H1 (cell line): ENCODE measurements at regions not wholly inside any gene's neighbourhood (a gene's known extent, or its start where the extent isn't known, plus 50 kb on each side); places are given as distances from the start of the nearest gene placed in this dataset.

Source experiments
- CTCF ChIA-PET: fragments of 300-600 bp; sonication (Branson Sonifier 250); formaldehyde crosslinking; loops from one replicate; lab custom pipeline; 2021; ENCODE audit not compliant: partially characterized antibody; lab: Charles Lee
- POLR2A ChIA-PET: fragments of 300-600 bp; sonication (Branson Sonifier 250); formaldehyde crosslinking; loops from one replicate; lab custom pipeline; 2021; ENCODE audit warnings: inconsistent platforms; ENCODE audit not compliant: partially characterized antibody; lab: Charles Lee
- DNase-seq, 2 experiments: peaks; one replicate each; pipeline versions ENCODE4 v3.0.0 to v3.0.0-alpha.2; 2010 to 2022; ENCODE audit warnings: low spot score in 2 of 2, low read depth in 1 of 2, mixed read lengths in 1 of 2
- FAIRE-seq: peaks from 2 replicates; lab custom pipeline; 2011; peaks lifted over from hg19 to GRCh38; lab: Jason Lieb, UNC
- H2AFZ ChIP-seq: 2 replicates; pipeline ENCODE4 v1.8.1; 2012; ENCODE audit warnings: low read length, inconsistent platforms
- H2AK5ac ChIP-seq: 2 replicates; pipeline ENCODE4 v1.6.1; 2013; ENCODE audit warnings: low read depth, low read length
- H2BK120ac ChIP-seq: replicated peaks from 2 replicates; pipeline ENCODE3; 2013; ENCODE audit warnings: low read depth, low read length, inconsistent platforms
- H2BK12ac ChIP-seq: 2 replicates; pipeline ENCODE4 v1.6.1; 2013; ENCODE audit warnings: low read depth, low read length
- H2BK15ac ChIP-seq: 2 replicates; pipeline ENCODE4 v1.6.1; 2013; ENCODE audit warnings: low read length
- H2BK20ac ChIP-seq: 2 replicates; pipeline ENCODE4 v1.6.1; 2013; ENCODE audit warnings: low read length
- H2BK5ac ChIP-seq: 2 replicates; pipeline ENCODE4 v1.6.1; 2013; ENCODE audit warnings: low read depth, low read length
- H3K14ac ChIP-seq: 2 replicates; pipeline ENCODE4 v1.6.1; 2013; ENCODE audit warnings: inconsistent platforms; ENCODE audit not compliant: insufficient read length
- H3K18ac ChIP-seq: 2 replicates; pipeline ENCODE4 v1.6.1; 2013; ENCODE audit warnings: low read length; ENCODE audit errors: extremely low read depth
- H3K23ac ChIP-seq: 2 replicates; pipeline ENCODE4 v1.6.1; 2013; ENCODE audit warnings: inconsistent platforms; ENCODE audit not compliant: insufficient read length
- H3K23me2 ChIP-seq: 2 replicates; pipeline ENCODE4 v1.6.1; 2013; ENCODE audit warnings: low read depth, low read length
- H3K27ac ChIP-seq: 2 replicates; pipeline ENCODE4 v1.6.1; 2011; ENCODE audit warnings: low read depth, low read length, inconsistent platforms
- H3K27me3 ChIP-seq, 4 experiments: replicated peaks in 1 of 4; 1 replicate in 1 of 4; 2 replicates in 3 of 4; pipeline versions ENCODE4 v1.6.1 to v1.8.1; 2011 to 2013; ENCODE audit warnings: low read length in 3 of 4, mild to moderate bottlenecking in 3 of 4, inconsistent platforms in 2 of 4, mixed read lengths in 2 of 4, moderate library complexity in 1 of 4; ENCODE audit not compliant: control insufficient read depth in 3 of 4, insufficient read depth in 3 of 4; ENCODE audit errors: extremely low read depth in 1 of 4
- H3K36me3 ChIP-seq, 4 experiments: 2 replicates each; pipeline versions ENCODE4 v1.6.1 to v1.8.1; 2011 to 2013; ENCODE audit warnings: mild to moderate bottlenecking in 4 of 4, low read length in 3 of 4, moderate library complexity in 2 of 4, control low read depth in 1 of 4, inconsistent platforms in 1 of 4; ENCODE audit not compliant: insufficient read depth in 4 of 4, control insufficient read depth in 2 of 4
- H3K4ac ChIP-seq: replicated peaks from 2 replicates; pipeline ENCODE3; 2013; ENCODE audit warnings: low read length, low read depth, mixed read lengths, inconsistent platforms; ENCODE audit not compliant: insufficient read length
- H3K4me1 ChIP-seq, 4 experiments: replicated peaks in 1 of 4; 1 replicate in 1 of 4; 2 replicates in 3 of 4; pipeline versions ENCODE4 v1.6.1 to v1.8.1; 2011 to 2013; ENCODE audit warnings: low read length in 3 of 4, inconsistent platforms in 2 of 4, mixed read lengths in 1 of 4; ENCODE audit not compliant: insufficient read depth in 4 of 4, control insufficient read depth in 3 of 4
- H3K4me2 ChIP-seq, 2 experiments: 2 replicates each; pipeline versions ENCODE4 v1.6.1 to v1.8.1; 2011 to 2013; ENCODE audit warnings: low read depth in 2 of 2, low read length in 2 of 2, control low read depth in 1 of 2, inconsistent platforms in 1 of 2, mild to moderate bottlenecking in 1 of 2; ENCODE audit not compliant: insufficient read depth in 1 of 2
- H3K4me3 ChIP-seq, 4 experiments: fragments of 200-600, 300-600 bp in 1 of 4; sonication (generic), shearing (Covaris generic), sonication (Bioruptor Twin) in 1 of 4; 2 replicates each; pipeline versions ENCODE4 v1.5.1 to v1.8.1; 2011 to 2016; ENCODE audit warnings: low read length in 4 of 4, low read depth in 3 of 4, control low read depth in 2 of 4, inconsistent platforms in 2 of 4, mild to moderate bottlenecking in 2 of 4, mixed read lengths in 1 of 4, moderate library complexity in 1 of 4; ENCODE audit not compliant: insufficient read depth in 2 of 4; ENCODE audit errors: extremely low read depth in 1 of 4
- H3K56ac ChIP-seq: replicated peaks from 2 replicates; pipeline ENCODE3; 2013; ENCODE audit warnings: low read depth, mild to moderate bottlenecking, mixed read lengths, low read length, inconsistent platforms; ENCODE audit not compliant: insufficient read length
- H3K79me1 ChIP-seq: 2 replicates; pipeline ENCODE4 v1.6.1; 2013; ENCODE audit warnings: low read depth, low read length, control low read depth
- H3K79me2 ChIP-seq, 2 experiments: 2 replicates each; pipeline versions ENCODE4 v1.6.1 to v1.8.1; 2012 to 2013; ENCODE audit warnings: low read length in 2 of 2, mild to moderate bottlenecking in 2 of 2, inconsistent platforms in 1 of 2; ENCODE audit not compliant: insufficient read depth in 2 of 2, control insufficient read depth in 1 of 2
- H3K9ac ChIP-seq, 4 experiments: replicated peaks in 1 of 4; 1 replicate in 1 of 4; 2 replicates in 3 of 4; pipeline versions ENCODE4 v1.6.1 to v1.8.1; 2011 to 2013; ENCODE audit warnings: low read depth in 3 of 4, low read length in 3 of 4, control low read depth in 2 of 4, mild to moderate bottlenecking in 2 of 4, moderate library complexity in 2 of 4, inconsistent platforms in 1 of 4; ENCODE audit errors: extremely low read depth in 1 of 4
- H3K9me3 ChIP-seq, 2 experiments: 2 replicates each; pipeline versions ENCODE4 v1.6.1 to v1.8.1; 2012 to 2013; ENCODE audit warnings: mild to moderate bottlenecking in 2 of 2, moderate library complexity in 2 of 2, control low read depth in 1 of 2, inconsistent platforms in 1 of 2, low read depth in 1 of 2, low read length in 1 of 2, mixed read lengths in 1 of 2; ENCODE audit not compliant: insufficient read depth in 2 of 2
- H4K20me1 ChIP-seq, 2 experiments: replicated peaks in 1 of 2; 2 replicates each; pipeline versions ENCODE3 to v1.8.1; 2011 to 2013; ENCODE audit warnings: inconsistent platforms in 2 of 2, low read length in 2 of 2, mild to moderate bottlenecking in 1 of 2; ENCODE audit not compliant: insufficient read depth in 2 of 2, control insufficient read depth in 1 of 2
- H4K5ac ChIP-seq: 2 replicates; pipeline ENCODE4 v1.6.1; 2013; ENCODE audit warnings: low read length, low read depth, mixed read lengths, inconsistent platforms; ENCODE audit not compliant: insufficient read length
- H4K8ac ChIP-seq: 2 replicates; pipeline ENCODE4 v1.8.0; 2013; ENCODE audit warnings: mild to moderate bottlenecking, moderate library complexity, low read length, inconsistent platforms; ENCODE audit not compliant: insufficient read depth; ENCODE audit errors: extremely low read depth
- H4K91ac ChIP-seq: replicated peaks from 2 replicates; pipeline ENCODE3; 2013; ENCODE audit warnings: low read length, mixed read lengths, inconsistent platforms; ENCODE audit not compliant: insufficient read length
- CREB1 ChIP-seq: IDR thresholded peaks from 2 replicates; pipeline ENCODE4 v1.6.1; 2012; ENCODE audit warnings: inconsistent platforms
- CTBP2 ChIP-seq: IDR thresholded peaks from 2 replicates; pipeline ENCODE4 v1.7.0; 2011; ENCODE audit warnings: borderline replicate concordance, mild to moderate bottlenecking, moderate library complexity, mixed read lengths, low read length; ENCODE audit not compliant: insufficient read depth, insufficient read length
- FOSL1 ChIP-seq: IDR thresholded peaks from 2 replicates; pipeline ENCODE4 v1.6.1; 2011; ENCODE audit warnings: mild to moderate bottlenecking, low read depth, low read length, moderate library complexity; ENCODE audit not compliant: insufficient read depth
- HDAC2 ChIP-seq, 2 experiments: fragments of 300-600 bp in 1 of 2; sonication (generic) in 1 of 2; IDR thresholded peaks; 2 replicates each; pipeline ENCODE4 v1.6.1; 2011 to 2012; ENCODE audit warnings: low read depth in 2 of 2, low read length in 2 of 2, mild to moderate bottlenecking in 2 of 2, moderate library complexity in 2 of 2, borderline replicate concordance in 1 of 2, inconsistent platforms in 1 of 2
- KDM5A ChIP-seq: fragments of 200-600 bp; IDR thresholded peaks from 2 replicates; pipeline ENCODE4 v1.7.1; 2012; ENCODE audit warnings: mild to moderate bottlenecking, low read length, inconsistent platforms, mixed read lengths
- NRF1 ChIP-seq: IDR thresholded peaks from 2 replicates; pipeline ENCODE4 v1.6.1; 2011; ENCODE audit warnings: mild to moderate bottlenecking, low read depth, low read length, improper control_type of control experiment
- POLR2AphosphoS5 ChIP-seq: IDR thresholded peaks from 2 replicates; pipeline ENCODE4 v1.6.1; 2011; ENCODE audit warnings: low read depth, low read length
- POU5F1 ChIP-seq: IDR thresholded peaks from 2 replicates; pipeline ENCODE4 v1.6.1; 2011; ENCODE audit warnings: low read depth, mild to moderate bottlenecking, low read length, moderate library complexity
- RBBP5 ChIP-seq: IDR thresholded peaks from 2 replicates; pipeline ENCODE4 v1.7.1; 2012; ENCODE audit warnings: low read depth, mild to moderate bottlenecking, inconsistent platforms, low read length, moderate library complexity, borderline replicate concordance
- RFX5 ChIP-seq: IDR thresholded peaks from 2 replicates; pipeline ENCODE4 v1.6.1; 2011; ENCODE audit warnings: low read depth, low read length, improper control_type of control experiment, borderline replicate concordance
- SP1 ChIP-seq: IDR thresholded peaks from 2 replicates; pipeline ENCODE4 v1.6.1; 2011; ENCODE audit warnings: low read depth, low read length
- TCF12 ChIP-seq: IDR thresholded peaks from 2 replicates; pipeline ENCODE4 v1.6.1; 2011; ENCODE audit warnings: low read depth, mild to moderate bottlenecking, low read length
- WGBS, 2 experiments: shearing (Covaris generic) in 1 of 2; methylation state at CpG; one replicate each; pipeline versions ENCODE4 v1.1.6 to v1.1.7; 2013 to 2015; ENCODE audit warnings: low lambda C conversion rate in 2 of 2, mixed read lengths in 2 of 2, inconsistent platforms in 1 of 2, low coverage in 1 of 2, missing lambda C conversion rate in 1 of 2; ENCODE audit not compliant: insufficient replicate concordance in 2 of 2, insufficient coverage in 1 of 2, insufficient read length in 1 of 2; ENCODE audit errors: extremely low coverage in 1 of 2, missing lambda C conversion rate in 1 of 2; 5-methylcytosine and 5-hydroxymethylcytosine counted together
- TF ChIP-seq, protein P1 (sequence below), 3 experiments: IDR thresholded peaks; 1 replicate in 2 of 3; 2 replicates in 1 of 3; pipeline versions ENCODE4 v1.5.1 to v1.6.1; 2011; ENCODE audit warnings: low read length in 3 of 3, mild to moderate bottlenecking in 3 of 3, inconsistent platforms in 2 of 3, low read depth in 1 of 3, moderate library complexity in 1 of 3; ENCODE audit not compliant: insufficient read depth in 1 of 3; ENCODE audit errors: control extremely low read depth in 1 of 3

DNA sequence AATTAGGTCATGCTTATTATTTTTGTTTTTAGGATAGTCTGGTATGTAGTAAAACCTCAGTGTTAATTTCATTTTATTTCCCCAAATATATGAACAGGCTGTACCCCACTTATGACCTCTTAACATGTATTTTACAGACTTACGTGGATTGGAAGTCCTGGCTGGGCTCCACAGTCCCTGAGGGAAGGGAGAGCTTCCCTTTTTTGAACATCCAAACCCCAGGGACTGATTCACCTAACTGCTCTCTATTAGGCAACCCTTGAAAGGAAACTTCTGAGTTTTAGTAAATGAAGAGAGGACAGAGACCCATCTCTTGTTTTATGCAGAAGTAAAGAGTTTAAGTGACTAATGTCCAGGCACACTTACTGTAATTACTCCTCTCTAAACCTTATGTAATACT is 233.1 kb upstream of the SPRY1 start:
- Histone ChIP-seq H3K27ac (no peak overlapping the region), H2BK12ac (no peak overlapping the region), H4K91ac (no peak overlapping the region), H3K4ac (no peak overlapping the region), H3K23me2 (no peaks in the 10 kb centered on the region), H3K4me1 (peaks cover 0 to 3% (median 3%) of the 10 kb centered on the region in 4 experiments; a peak in 4 of 7 replicates), H3K4me2 (no peak overlapping the region), H3K18ac (no peak overlapping the region), H2AK5ac (no peak overlapping the region), H2BK20ac (no peak overlapping the region), H2BK5ac (no peak overlapping the region), H3K36me3 (no peaks in the 10 kb centered on the region), H4K8ac (no peak overlapping the region), H4K20me1 (no peaks in the 10 kb centered on the region), H3K23ac (no peak overlapping the region), H3K79me1 (no peaks in the 10 kb centered on the region), H3K9ac (no peak overlapping the region), H4K5ac (no peak overlapping the region), H3K56ac (no peak overlapping the region), H3K9me3 (no peaks in the 10 kb centered on the region; a peak in 1 of 4 replicates), H3K14ac (no peak overlapping the region), H2BK15ac (no peak overlapping the region), H3K4me3 (no peak overlapping the region), H2BK120ac (no peak overlapping the region), H3K79me2 (no peaks in the 10 kb centered on the region), H2AFZ (no peak overlapping the region), H3K27me3 (no peaks in the 10 kb centered on the region)
- POLR2A ChIA-PET = no interaction called here
- no peak for DNase-seq
- WGBS, 2 experiments = 90% methylated on average over 1 of the region's 1 CpG; no CpG with 5 or more reads in 1 of the 2 experiments
- FAIRE-seq = no peak
- CTCF ChIA-PET = interaction anchor here (1.2 kb wide), 1 partner anchor 166 kb away, joined by 4 read pairs; no protein-coding TSS in a partner anchor
- TF ChIP-seq FOSL1 = no peak
- no peak for TF ChIP-seq KDM5A
- no peak for TF ChIP-seq RFX5
- TF ChIP-seq CTBP2 = no peak
- TF ChIP-seq POU5F1 = no peak
- TF ChIP-seq NRF1 = no peak
- no peak for TF ChIP-seq POLR2AphosphoS5
- no peak for TF ChIP-seq TCF12
- no peak for TF ChIP-seq RBBP5
- TF ChIP-seq, protein P1, sequence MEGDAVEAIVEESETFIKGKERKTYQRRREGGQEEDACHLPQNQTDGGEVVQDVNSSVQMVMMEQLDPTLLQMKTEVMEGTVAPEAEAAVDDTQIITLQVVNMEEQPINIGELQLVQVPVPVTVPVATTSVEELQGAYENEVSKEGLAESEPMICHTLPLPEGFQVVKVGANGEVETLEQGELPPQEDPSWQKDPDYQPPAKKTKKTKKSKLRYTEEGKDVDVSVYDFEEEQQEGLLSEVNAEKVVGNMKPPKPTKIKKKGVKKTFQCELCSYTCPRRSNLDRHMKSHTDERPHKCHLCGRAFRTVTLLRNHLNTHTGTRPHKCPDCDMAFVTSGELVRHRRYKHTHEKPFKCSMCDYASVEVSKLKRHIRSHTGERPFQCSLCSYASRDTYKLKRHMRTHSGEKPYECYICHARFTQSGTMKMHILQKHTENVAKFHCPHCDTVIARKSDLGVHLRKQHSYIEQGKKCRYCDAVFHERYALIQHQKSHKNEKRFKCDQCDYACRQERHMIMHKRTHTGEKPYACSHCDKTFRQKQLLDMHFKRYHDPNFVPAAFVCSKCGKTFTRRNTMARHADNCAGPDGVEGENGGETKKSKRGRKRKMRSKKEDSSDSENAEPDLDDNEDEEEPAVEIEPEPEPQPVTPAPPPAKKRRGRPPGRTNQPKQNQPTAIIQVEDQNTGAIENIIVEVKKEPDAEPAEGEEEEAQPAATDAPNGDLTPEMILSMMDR (IDR thresholded peaks at IDR 0.05; ENCODE audit: control extremely low read depth in 1 of 3, insufficient read depth in 1 of 3, low read depth in 1 of 3, low read length in 3 of 3) = no peak
- TF ChIP-seq SP1 = no peak
- TF ChIP-seq HDAC2 (IDR thresholded peaks at IDR 0.05; ENCODE audit: borderline replicate concordance in 1 of 2, low read depth in 2 of 2, low read length in 2 of 2) = no peak
- no peak for TF ChIP-seq CREB1
